SJCRH30 (cell line): ENCODE measurements at regions not wholly inside any gene's neighbourhood (a gene's known extent, or its start where the extent isn't known, plus 50 kb on each side); places are given as distances from the start of the nearest gene placed in this dataset.

Experiments used
- DNase-seq, 2 experiments: peaks; one replicate each; pipeline ENCODE4 v3.0.0-alpha.2; 2015 to 2020
- H3K27ac ChIP-seq: fragments of 250-450 bp; sonication (Bioruptor Pico); 2 replicates; pipeline ENCODE4 v1.5.1; 2020; ENCODE audit warnings: mild to moderate bottlenecking, moderate library complexity
- H3K27me3 ChIP-seq: fragments of 250-450 bp; sonication (Bioruptor Pico); 2 replicates; pipeline ENCODE4 v1.5.1; 2020; ENCODE audit warnings: mild to moderate bottlenecking, moderate library complexity
- H3K36me3 ChIP-seq: fragments of 250-450 bp; sonication (Bioruptor Pico); 2 replicates; pipeline ENCODE4 v1.5.1; 2020; ENCODE audit warnings: mild to moderate bottlenecking, moderate library complexity
- H3K4me1 ChIP-seq: fragments of 250-450 bp; sonication (Bioruptor Pico); 2 replicates; pipeline ENCODE4 v1.5.1; 2020; ENCODE audit warnings: mild to moderate bottlenecking, moderate library complexity
- H3K4me3 ChIP-seq: fragments of 250-450 bp; sonication (Bioruptor Pico); 2 replicates; pipeline ENCODE4 v1.5.1; 2020; ENCODE audit warnings: mild to moderate bottlenecking, moderate library complexity
- H3K9me3 ChIP-seq: fragments of 250-450 bp; sonication (Bioruptor Pico); replicated peaks from 2 replicates; pipeline ENCODE4 v1.5.1; 2020; ENCODE audit warnings: mild to moderate bottlenecking, moderate library complexity

DNA sequence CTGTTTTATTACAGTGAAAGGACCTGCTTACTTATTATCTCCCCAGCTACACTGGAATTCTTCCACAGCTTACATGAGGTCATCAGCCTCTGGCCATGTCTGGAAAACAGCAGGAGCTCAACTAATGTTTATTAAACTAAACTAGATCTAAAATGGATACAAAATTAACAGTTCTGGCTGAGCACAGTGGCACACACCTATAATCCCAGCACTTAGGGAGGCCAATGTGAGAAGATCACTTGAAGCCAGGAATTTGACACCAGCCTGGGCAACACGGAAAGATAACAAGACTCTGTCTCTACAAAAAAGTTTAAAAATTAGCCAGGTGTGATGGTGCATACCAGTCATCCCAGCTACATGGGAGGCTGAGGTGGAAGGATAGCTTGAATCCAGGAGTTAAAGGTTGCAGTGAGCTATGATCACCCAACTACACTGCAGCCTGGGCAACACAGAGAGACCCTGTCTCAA, 220.8 kb upstream of the MARCKS start:
- no peak overlapping the region for H3K27ac ChIP-seq
- H3K9me3 ChIP-seq = no peaks in the 10 kb centered on the region
- H3K4me1 ChIP-seq = 0 out of 2 replicates have a peak, but pooled peaks cover 5% of the 10 kb centered on the region
- DNase-seq = no peak
- no peaks in the 10 kb centered on the region for H3K36me3 ChIP-seq
- no peaks in the 10 kb centered on the region for H3K27me3 ChIP-seq
- no peak overlapping the region for H3K4me3 ChIP-seq

DNA sequence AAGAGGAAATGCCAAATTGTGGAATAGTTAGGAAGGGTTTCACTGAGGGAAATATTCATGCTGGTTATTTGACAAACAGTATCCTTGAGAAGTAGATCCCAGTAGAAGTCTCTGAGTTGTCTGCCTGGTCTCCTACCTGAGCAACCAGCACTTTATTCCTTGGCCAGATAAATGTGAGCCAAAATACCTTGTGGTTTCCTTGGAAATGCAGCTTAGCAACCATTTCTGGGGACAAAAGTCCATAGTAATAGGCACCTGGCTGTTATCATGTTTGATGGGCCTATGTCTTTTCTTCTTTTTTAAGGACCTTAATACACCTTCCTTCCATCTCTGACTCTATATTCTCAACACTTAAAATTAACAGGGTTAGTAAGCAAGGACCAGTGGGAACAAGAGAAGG, 217.1 kb upstream of the MARCKS start:
- Histone ChIP-seq H3K27ac (no peak overlapping the region), H3K4me3 (no peak overlapping the region), H3K9me3 (no peaks in the 10 kb centered on the region), H3K27me3 (no peaks in the 10 kb centered on the region), H3K36me3 (no peaks in the 10 kb centered on the region), H3K4me1 (peaks cover 10% of the 10 kb centered on the region)
- no peak for DNase-seq

DNA sequence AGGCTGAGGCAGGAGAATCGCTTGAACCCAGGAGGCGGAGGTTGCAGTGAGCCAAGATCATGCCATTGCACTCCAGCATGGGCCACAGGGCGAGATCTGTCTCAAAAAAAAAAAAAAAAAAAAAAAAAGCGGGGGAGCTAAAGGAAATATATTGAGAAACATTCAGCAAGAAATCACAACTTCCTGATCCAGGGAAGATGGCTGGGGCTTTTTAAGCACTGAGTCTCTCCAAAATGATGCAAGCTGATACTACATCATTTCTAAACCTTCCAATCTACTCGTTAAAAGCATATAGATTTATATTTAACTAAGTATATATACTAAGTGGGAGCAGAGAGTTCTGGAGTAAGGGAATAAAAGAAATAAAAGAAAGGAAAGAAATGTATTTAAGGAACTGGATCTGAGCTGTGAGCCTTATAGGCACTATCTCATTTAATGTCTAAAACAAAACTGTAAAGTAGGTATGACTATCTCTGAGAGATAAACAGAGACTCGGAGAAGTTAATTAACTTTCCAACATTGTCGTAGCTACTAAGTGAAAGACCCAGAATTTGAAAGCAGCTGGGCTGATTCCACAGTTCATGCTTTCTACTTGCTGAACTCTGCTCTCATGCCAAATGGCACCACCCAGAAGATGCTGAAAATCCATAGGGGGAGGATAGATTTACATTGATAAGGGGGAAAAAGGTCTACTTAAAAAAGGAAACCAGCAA, 215.0 kb upstream of the MARCKS start:
- H3K4me1 ChIP-seq = peaks cover 10% of the 10 kb centered on the region
- no peaks in the 10 kb centered on the region for H3K36me3 ChIP-seq
- H3K27me3 ChIP-seq = no peaks in the 10 kb centered on the region
- no peak overlapping the region for H3K4me3 ChIP-seq
- no peak overlapping the region for H3K27ac ChIP-seq
- DNase-seq = no peak
- H3K9me3 ChIP-seq = no peaks in the 10 kb centered on the region

DNA sequence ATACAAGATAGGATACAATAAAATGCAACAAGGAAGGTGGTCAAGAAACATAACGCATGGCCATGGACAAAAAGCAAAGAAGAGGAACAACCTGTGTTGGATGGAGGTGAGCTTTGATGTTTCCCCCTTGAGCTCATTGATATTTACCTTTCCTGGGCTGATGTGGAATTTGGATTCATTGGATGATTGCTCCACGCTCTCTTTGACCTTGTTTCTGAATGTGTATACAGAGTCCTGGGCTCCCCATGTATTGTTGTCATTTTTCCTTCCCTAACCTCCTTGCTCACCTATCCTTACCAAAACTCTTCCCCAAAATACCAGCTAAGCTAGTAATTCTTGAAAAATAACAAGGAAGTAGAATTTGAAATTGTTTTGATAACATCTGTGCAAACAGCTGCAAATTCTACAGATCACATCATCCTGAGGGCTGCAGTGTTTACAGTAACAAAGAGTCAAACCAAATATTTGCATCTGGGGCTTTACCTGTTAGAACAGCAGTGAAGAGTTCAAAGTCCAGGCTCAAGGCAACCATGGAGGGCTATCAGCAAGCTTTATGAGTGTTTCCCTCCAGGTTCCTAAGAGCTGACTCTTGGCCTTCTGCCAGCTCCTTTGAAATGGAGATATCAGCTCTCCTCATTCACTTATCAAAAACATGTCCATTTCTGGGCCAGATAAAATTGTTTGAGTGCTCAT, 214.3 kb upstream of the MARCKS start:
- DNase-seq = peak; percentile 15 to 49

GRCh38 chr6:113643407-113643770, 213.8 kb upstream of the MARCKS start:
- H3K27ac ChIP-seq = no peak overlapping the region

More for the DNA sequence above, 214.3 kb upstream of the MARCKS start:
- H3K4me3 ChIP-seq = no peak overlapping the region
- no peak overlapping the region for H3K27ac ChIP-seq
- no peaks in the 10 kb centered on the region for H3K36me3 ChIP-seq
- H3K4me1 ChIP-seq = peaks cover 10% of the 10 kb centered on the region
- no peaks in the 10 kb centered on the region for H3K9me3 ChIP-seq
- H3K27me3 ChIP-seq = no peaks in the 10 kb centered on the region

GRCh38 chr6:113644861-113645575, 212.1 kb upstream of the MARCKS start:
- H3K9me3 ChIP-seq = no peaks in the 10 kb centered on the region

More at GRCh38 chr6:113643407-113643770, 213.8 kb upstream of the MARCKS start:
- Histone ChIP-seq H3K27me3 (no peaks in the 10 kb centered on the region), H3K36me3 (no peaks in the 10 kb centered on the region), H3K4me3 (no peak overlapping the region), H3K9me3 (no peaks in the 10 kb centered on the region), H3K4me1 (peaks cover 10% of the 10 kb centered on the region)
- no peak for DNase-seq

DNA sequence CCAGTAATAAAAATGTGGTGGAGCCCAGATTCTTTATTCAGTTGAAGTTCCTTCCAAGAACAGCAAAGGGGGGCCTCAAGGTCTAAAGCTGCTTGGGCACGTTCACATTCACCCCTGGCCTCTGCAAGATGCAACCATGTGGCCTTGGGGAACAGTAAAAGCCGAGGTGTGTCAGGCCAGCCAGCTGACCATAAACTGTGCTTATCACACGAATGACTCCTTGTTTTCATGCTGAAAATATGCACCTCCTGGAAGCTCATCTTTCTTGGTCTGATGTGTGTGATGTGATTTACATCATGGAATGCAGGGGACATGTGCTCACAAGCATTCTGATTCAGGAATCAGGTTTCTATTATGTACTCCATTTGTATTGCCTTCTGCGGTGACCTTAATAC, 211.6 kb upstream of the MARCKS start:
- no peak overlapping the region for H3K27ac ChIP-seq
- H3K4me3 ChIP-seq = no peak overlapping the region
- H3K27me3 ChIP-seq = no peaks in the 10 kb centered on the region
- peak in 1 of 2 experiments; percentile 6 for DNase-seq
- H3K9me3 ChIP-seq = no peaks in the 10 kb centered on the region
- H3K4me1 ChIP-seq = peaks cover 10% of the 10 kb centered on the region
- no peaks in the 10 kb centered on the region for H3K36me3 ChIP-seq

More at GRCh38 chr6:113644861-113645575, 212.1 kb upstream of the MARCKS start:
- peaks cover 10% of the 10 kb centered on the region for H3K4me1 ChIP-seq
- no peak overlapping the region for H3K27ac ChIP-seq
- no peaks in the 10 kb centered on the region for H3K27me3 ChIP-seq
- H3K4me3 ChIP-seq = no peak overlapping the region
- no peaks in the 10 kb centered on the region for H3K36me3 ChIP-seq
- no peak for DNase-seq

DNA sequence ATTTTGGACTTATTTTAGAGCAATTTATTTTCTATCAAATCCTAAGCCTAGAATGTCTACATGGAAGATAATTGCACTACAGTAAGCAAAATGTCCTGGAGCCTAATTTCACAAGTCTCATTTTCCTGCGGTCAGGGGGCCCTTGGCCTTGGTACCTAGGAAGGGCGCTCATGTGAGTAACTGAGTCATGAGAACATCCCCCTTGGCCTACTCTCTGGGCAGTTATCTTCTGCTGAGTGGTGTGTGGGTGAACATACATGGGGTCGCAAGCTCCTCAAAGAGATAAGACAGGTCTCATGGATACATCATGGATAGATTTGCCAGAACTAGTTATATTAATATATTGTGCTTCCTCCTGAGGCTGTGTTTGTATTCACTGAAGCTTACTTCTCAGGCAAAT, 211.2 kb upstream of the MARCKS start:
- Histone ChIP-seq H3K27me3 (no peaks in the 10 kb centered on the region), H3K36me3 (no peaks in the 10 kb centered on the region), H3K4me3 (no peak overlapping the region), H3K4me1 (peaks cover 10% of the 10 kb centered on the region), H3K27ac (no peak overlapping the region), H3K9me3 (no peaks in the 10 kb centered on the region)
- no peak for DNase-seq

- no peaks in the 10 kb centered on the region for H3K36me3 ChIP-seq
- no peaks in the 10 kb centered on the region for H3K9me3 ChIP-seq
- H3K27ac ChIP-seq = no peak overlapping the region
- H3K4me3 ChIP-seq = no peak overlapping the region
- no peak for DNase-seq
- H3K27me3 ChIP-seq = no peaks in the 10 kb centered on the region
- peaks cover 14% of the 10 kb centered on the region for H3K4me1 ChIP-seq
These were observed 210.4 kb upstream of the MARCKS start for GRCh38 chr6:113646701-113647100.

DNA sequence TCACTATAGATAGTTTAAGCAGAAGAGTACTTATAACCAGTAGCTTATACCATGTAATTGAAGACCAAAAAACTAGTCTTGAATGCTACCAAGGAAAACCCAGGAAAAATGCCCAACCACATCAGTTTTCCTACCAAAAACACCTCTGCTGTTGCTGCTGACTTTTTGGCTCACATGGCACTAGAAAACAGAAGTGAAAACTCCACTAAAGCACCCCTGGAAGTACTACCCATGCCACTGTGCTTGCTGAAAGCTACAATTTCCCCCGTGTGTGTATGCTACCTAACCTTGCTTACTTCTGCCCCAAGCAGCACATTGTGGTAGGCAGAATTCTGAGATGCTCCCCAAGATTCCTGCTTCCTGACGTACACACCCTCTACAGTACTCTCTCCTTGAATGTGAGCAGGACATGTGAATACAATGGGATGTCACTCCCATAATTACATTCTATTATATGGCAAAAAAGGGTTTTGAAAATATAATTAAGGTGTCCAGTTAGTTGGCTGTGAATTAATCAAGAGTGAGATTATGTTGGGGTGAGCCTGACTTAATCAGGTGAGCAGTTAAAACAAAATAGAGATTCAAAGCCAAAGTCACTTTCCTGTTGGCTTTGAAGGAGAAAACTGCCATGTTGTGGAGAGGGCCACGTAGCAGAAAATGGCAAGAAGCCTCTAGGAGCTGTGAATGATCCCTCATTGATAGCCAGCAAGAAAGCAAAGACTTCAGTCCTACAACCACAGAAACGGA, 209.8 kb upstream of the MARCKS start:
- Histone ChIP-seq H3K27me3 (no peaks in the 10 kb centered on the region), H3K27ac (no peak overlapping the region), H3K9me3 (no peaks in the 10 kb centered on the region), H3K4me3 (no peak overlapping the region), H3K36me3 (no peaks in the 10 kb centered on the region), H3K4me1 (peaks cover 14% of the 10 kb centered on the region)
- no peak for DNase-seq

GRCh38 chr6:113648698-113649097, 208.4 kb upstream of the MARCKS start:
- Histone ChIP-seq H3K4me3 (no peak overlapping the region), H3K27me3 (no peaks in the 10 kb centered on the region), H3K4me1 (peaks cover 8% of the 10 kb centered on the region), H3K9me3 (no peaks in the 10 kb centered on the region), H3K36me3 (no peaks in the 10 kb centered on the region), H3K27ac (no peak overlapping the region)
- no peak for DNase-seq

DNA sequence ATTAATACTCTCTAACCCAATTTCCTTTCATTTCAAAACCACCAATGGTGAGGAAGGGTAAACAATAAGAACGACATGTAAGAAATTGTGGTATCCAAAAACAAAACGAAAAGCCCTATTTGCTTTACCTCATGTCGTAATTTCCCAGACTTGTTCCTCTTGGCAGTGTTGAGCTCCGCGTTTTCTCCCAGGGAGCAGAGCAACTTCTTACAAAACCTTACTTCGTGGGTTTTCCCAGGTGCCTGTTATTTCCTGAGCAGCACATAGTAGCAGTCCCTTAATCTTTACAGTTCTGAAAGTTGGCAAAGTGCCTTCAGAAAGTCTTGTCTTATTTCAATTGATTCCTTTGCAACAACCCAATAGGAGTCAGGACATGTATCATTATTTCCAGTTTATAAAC, 207.9 kb upstream of the MARCKS start:
- no peak overlapping the region for H3K27ac ChIP-seq
- no peak for DNase-seq

GRCh38 chr6:113649880-113650609, 207.1 kb upstream of the MARCKS start:
- Histone ChIP-seq H3K36me3 (no peaks in the 10 kb centered on the region), H3K4me1 (peaks cover 4% of the 10 kb centered on the region), H3K27me3 (no peaks in the 10 kb centered on the region), H3K9me3 (no peaks in the 10 kb centered on the region), H3K27ac (no peak overlapping the region), H3K4me3 (no peak overlapping the region)
- DNase-seq = no peak

More for the DNA sequence above, 207.9 kb upstream of the MARCKS start:
- peaks cover 8% of the 10 kb centered on the region for H3K4me1 ChIP-seq
- H3K36me3 ChIP-seq = no peaks in the 10 kb centered on the region
- H3K9me3 ChIP-seq = no peaks in the 10 kb centered on the region
- H3K4me3 ChIP-seq = no peak overlapping the region
- H3K27me3 ChIP-seq = no peaks in the 10 kb centered on the region

DNA sequence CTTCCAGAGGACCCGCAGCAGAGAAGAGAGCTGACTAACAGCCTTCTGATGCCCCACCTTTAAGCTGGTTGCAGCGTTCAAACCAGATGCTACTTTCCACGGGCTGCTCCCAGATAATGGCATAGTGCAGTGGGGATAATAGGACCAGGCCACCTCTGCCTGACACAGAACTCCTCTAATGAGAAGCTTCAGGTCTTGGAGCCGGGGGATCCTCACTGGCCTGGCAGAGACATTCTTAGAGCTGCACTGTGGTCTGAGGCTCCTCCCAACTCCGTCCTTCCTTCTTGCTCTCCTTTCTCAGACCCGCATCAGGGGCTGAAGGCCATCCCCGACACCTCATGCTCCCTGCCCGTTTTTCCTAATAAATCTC, 206.6 kb upstream of the MARCKS start:
- Histone ChIP-seq H3K4me1 (peaks cover 4% of the 10 kb centered on the region), H3K4me3 (no peak overlapping the region), H3K36me3 (no peaks in the 10 kb centered on the region), H3K27me3 (no peaks in the 10 kb centered on the region), H3K27ac (no peak overlapping the region), H3K9me3 (no peaks in the 10 kb centered on the region)
- DNase-seq = no peak
